ENCODE measurements at regions not wholly inside any gene's neighbourhood (a gene's known extent, or its start where the extent isn't known, plus 50 kb on each side); places are given as distances from the start of the nearest gene placed in this dataset.

DNA sequence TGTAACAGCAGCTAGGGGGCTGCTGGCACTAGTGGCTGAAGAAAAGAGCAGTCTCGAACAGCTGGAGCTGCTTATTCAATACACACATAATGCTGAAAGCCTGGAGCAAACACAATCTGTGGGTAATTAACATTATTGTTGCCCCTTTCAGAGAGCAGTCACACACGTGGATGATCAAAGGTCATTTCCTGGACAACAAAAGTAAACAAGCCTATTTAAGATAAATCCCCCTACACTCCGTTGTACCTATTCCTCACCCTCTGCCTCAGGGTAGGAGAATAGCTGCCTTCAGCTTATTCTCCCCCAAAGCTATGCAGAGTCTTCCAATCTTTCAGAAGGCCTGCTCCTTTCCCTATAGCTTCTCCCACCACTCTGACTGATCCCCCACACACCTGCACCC lies 803.9 kb downstream of the C4orf33 start:
- H3K27ac ChIP-seq (ENCODE audit: low read depth, low read length), result no peak overlapping the region
- no peaks in the 10 kb centered on the region for H3K27me3 ChIP-seq (ENCODE audit: control insufficient read depth, insufficient read depth, low read length)
- no peak for DNase-seq (ENCODE audit: low read depth in 4 of 6, low spot score in 6 of 6)
- no peaks in the 10 kb centered on the region for H3K36me3 ChIP-seq (ENCODE audit: control insufficient read depth, insufficient read depth, low read length)
- 35% methylated on average over 2 of the region's 3 CpGs for WGBS (ENCODE audit: insufficient coverage)
- H3K4me3 ChIP-seq (ENCODE audit: low read depth, low read length), result no peak overlapping the region
- H3K4me1 ChIP-seq (ENCODE audit: control insufficient read depth, insufficient read depth, low read length), result no peaks in the 10 kb centered on the region
- H3K9me3 ChIP-seq (ENCODE audit: control insufficient read depth, insufficient read depth, low read length), result no peaks in the 10 kb centered on the region

DNA sequence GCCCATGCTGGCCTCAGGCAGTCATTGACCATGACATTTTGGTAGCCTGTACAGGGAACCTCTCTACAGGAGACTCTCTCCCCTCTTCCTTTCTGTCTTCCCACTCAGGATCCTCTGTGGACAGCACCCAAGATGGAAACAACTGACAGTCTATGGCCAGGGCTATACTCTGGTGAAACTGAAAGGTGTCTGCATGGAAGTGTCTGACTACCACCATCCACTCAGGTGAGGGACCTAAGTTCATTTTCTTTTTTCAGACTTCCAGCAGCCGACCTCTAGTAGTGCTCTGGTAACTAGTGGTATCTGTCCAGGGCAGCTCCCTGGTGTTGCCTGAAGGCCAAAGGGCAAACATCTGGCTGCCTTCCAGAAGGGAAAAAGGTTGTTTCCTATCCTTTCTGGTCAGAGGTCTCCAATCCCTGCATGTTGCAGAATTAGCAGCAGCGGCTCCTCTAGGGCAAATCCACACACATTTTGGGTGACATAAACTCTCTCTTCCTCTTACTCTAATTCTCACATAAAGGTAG lies 804.5 kb downstream of the C4orf33 start:
- no peaks in the 10 kb centered on the region for H3K27me3 ChIP-seq (ENCODE audit: control insufficient read depth, insufficient read depth, low read length)
- no peaks in the 10 kb centered on the region for H3K9me3 ChIP-seq (ENCODE audit: control insufficient read depth, insufficient read depth, low read length)
- DNase-seq (ENCODE audit: low read depth in 4 of 6, low spot score in 6 of 6), result no peak
- no peaks in the 10 kb centered on the region for H3K4me1 ChIP-seq (ENCODE audit: control insufficient read depth, insufficient read depth, low read length)
- H3K27ac ChIP-seq (ENCODE audit: low read depth, low read length), result no peak overlapping the region
- H3K36me3 ChIP-seq (ENCODE audit: control insufficient read depth, insufficient read depth, low read length), result no peaks in the 10 kb centered on the region
- 90% methylated on average over 2 of the region's 2 CpGs for WGBS (ENCODE audit: insufficient coverage)
- no peak overlapping the region for H3K4me3 ChIP-seq (ENCODE audit: low read depth, low read length)

- DNase-seq (ENCODE audit: low read depth in 4 of 6, low spot score in 6 of 6), result no peak
- no peak overlapping the region for H3K27ac ChIP-seq (ENCODE audit: low read depth, low read length)
- H3K4me3 ChIP-seq (ENCODE audit: low read depth, low read length), result no peak overlapping the region
- H3K9me3 ChIP-seq (ENCODE audit: control insufficient read depth, insufficient read depth, low read length), result no peaks in the 10 kb centered on the region
- H3K36me3 ChIP-seq (ENCODE audit: control insufficient read depth, insufficient read depth, low read length), result no peaks in the 10 kb centered on the region
- no peaks in the 10 kb centered on the region for H3K27me3 ChIP-seq (ENCODE audit: control insufficient read depth, insufficient read depth, low read length)
- WGBS (ENCODE audit: insufficient coverage), result no CpG with 5 or more reads among the region's 1 CpG
- H3K4me1 ChIP-seq (ENCODE audit: control insufficient read depth, insufficient read depth, low read length), result no peaks in the 10 kb centered on the region
Observed at GRCh38 chr4:129901205-129901604, 805.3 kb downstream of the C4orf33 start.

GRCh38 chr4:129903861-129904260 lies 807.9 kb downstream of the C4orf33 start:
- Histone ChIP-seq H3K4me3 (ENCODE audit: low read depth, low read length) (no peak overlapping the region), H3K36me3 (ENCODE audit: control insufficient read depth, insufficient read depth, low read length) (no peaks in the 10 kb centered on the region), H3K27me3 (ENCODE audit: control insufficient read depth, insufficient read depth, low read length) (no peaks in the 10 kb centered on the region), H3K27ac (ENCODE audit: low read depth, low read length) (no peak overlapping the region), H3K9me3 (ENCODE audit: control insufficient read depth, insufficient read depth, low read length) (no peaks in the 10 kb centered on the region), H3K4me1 (ENCODE audit: control insufficient read depth, insufficient read depth, low read length) (no peaks in the 10 kb centered on the region)
- 98% methylated on average over 4 of the region's 8 CpGs for WGBS (ENCODE audit: insufficient coverage)
- DNase-seq (ENCODE audit: low read depth in 4 of 6, low spot score in 6 of 6), result no peak

GRCh38 chr4:129905256-129905655 lies 809.3 kb downstream of the C4orf33 start:
- no peak overlapping the region for H3K4me3 ChIP-seq (ENCODE audit: low read depth, low read length)
- no peak overlapping the region for H3K27ac ChIP-seq (ENCODE audit: low read depth, low read length)
- no peak for DNase-seq (ENCODE audit: low read depth in 4 of 6, low spot score in 6 of 6)
- H3K4me1 ChIP-seq (ENCODE audit: control insufficient read depth, insufficient read depth, low read length), result no peaks in the 10 kb centered on the region
- H3K9me3 ChIP-seq (ENCODE audit: control insufficient read depth, insufficient read depth, low read length), result no peaks in the 10 kb centered on the region
- WGBS (ENCODE audit: insufficient coverage), result 83% methylated on average over 1 of the region's 1 CpG
- H3K27me3 ChIP-seq (ENCODE audit: control insufficient read depth, insufficient read depth, low read length), result no peaks in the 10 kb centered on the region
- H3K36me3 ChIP-seq (ENCODE audit: control insufficient read depth, insufficient read depth, low read length), result no peaks in the 10 kb centered on the region

DNA sequence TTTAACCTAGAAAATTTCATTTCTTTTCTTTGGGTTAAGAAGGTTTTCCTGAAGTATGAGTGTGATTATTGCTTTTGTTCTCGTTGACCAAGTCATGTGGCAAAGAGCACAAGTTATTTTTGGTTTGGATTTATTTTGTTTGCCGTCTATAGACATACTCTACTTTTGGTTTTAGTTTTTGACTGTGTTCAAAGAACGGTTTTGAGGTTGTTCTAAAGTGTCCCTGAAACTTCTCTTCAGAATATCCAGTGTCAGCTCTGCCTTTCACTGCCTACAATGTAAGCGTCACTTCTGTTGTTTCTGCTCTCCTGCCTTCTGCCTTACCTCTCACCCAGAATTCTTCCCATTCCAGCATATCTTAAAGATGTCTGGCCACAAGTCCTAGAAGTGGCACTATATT lies 812.2 kb downstream of the C4orf33 start:
- Histone ChIP-seq H3K4me3 (ENCODE audit: low read depth, low read length) (no peak overlapping the region), H3K9me3 (ENCODE audit: control insufficient read depth, insufficient read depth, low read length) (no peaks in the 10 kb centered on the region), H3K27ac (ENCODE audit: low read depth, low read length) (no peak overlapping the region), H3K36me3 (ENCODE audit: control insufficient read depth, insufficient read depth, low read length) (no peaks in the 10 kb centered on the region), H3K27me3 (ENCODE audit: control insufficient read depth, insufficient read depth, low read length) (no peaks in the 10 kb centered on the region), H3K4me1 (ENCODE audit: control insufficient read depth, insufficient read depth, low read length) (no peaks in the 10 kb centered on the region)
- no peak for DNase-seq (ENCODE audit: low read depth in 4 of 6, low spot score in 6 of 6)
- WGBS (ENCODE audit: insufficient coverage), result 100% methylated on average over 1 of the region's 4 CpGs

DNA sequence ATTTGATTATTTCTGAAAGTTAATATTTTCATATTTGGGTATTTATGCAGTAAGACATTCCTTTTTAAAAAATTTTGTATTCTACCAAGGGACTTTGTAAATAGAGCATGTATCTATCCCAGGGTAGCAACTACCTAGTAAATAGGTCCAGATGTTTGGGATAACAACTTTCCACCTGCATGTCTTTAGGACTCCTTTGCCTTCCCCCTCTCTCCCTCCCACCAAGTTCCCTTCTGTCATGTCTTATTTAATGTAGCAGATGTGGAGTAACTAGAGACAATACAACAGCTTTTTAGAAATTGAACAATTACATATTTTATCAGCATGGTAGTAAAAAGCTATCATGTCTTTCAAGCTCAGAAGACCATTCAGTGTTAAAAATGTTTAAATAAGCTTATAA lies 821.0 kb downstream of the C4orf33 start:
- no peak overlapping the region for H3K4me3 ChIP-seq (ENCODE audit: low read depth, low read length)
- no peaks in the 10 kb centered on the region for H3K36me3 ChIP-seq (ENCODE audit: control insufficient read depth, insufficient read depth, low read length)
- no peaks in the 10 kb centered on the region for H3K4me1 ChIP-seq (ENCODE audit: control insufficient read depth, insufficient read depth, low read length)
- H3K9me3 ChIP-seq (ENCODE audit: control insufficient read depth, insufficient read depth, low read length), result no peaks in the 10 kb centered on the region
- no peaks in the 10 kb centered on the region for H3K27me3 ChIP-seq (ENCODE audit: control insufficient read depth, insufficient read depth, low read length)
- DNase-seq (ENCODE audit: low read depth in 4 of 6, low spot score in 6 of 6), result peak in 1 of 6 donors; percentile 63
- no peak overlapping the region for H3K27ac ChIP-seq (ENCODE audit: low read depth, low read length)

DNA sequence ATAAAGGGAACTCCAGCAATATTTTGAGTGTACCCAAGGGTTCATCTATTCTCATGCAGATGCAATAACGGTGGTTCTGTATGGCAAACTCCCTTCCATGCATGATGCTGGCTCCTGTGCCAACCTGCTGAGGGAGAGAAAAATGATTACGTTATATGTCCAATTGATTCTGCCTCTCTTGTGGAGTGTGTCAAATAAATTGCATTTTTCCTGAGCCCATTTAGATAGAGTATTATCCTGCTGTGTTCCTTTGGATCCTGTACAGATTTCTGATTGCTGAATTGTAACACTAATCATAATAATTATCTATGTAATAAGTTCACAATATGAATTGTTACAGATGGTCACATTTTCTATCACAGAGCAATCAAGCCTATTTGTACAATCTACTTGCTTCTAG lies 821.7 kb downstream of the C4orf33 start:
- H3K36me3 ChIP-seq (ENCODE audit: control insufficient read depth, insufficient read depth, low read length), result no peaks in the 10 kb centered on the region
- H3K9me3 ChIP-seq (ENCODE audit: control insufficient read depth, insufficient read depth, low read length), result no peaks in the 10 kb centered on the region
- no peak overlapping the region for H3K4me3 ChIP-seq (ENCODE audit: low read depth, low read length)
- no peaks in the 10 kb centered on the region for H3K4me1 ChIP-seq (ENCODE audit: control insufficient read depth, insufficient read depth, low read length)
- DNase-seq (ENCODE audit: low read depth in 4 of 6, low spot score in 6 of 6), result peak in 2 of 6 donors; percentile 23 to 88
- WGBS (ENCODE audit: insufficient coverage), result 17% methylated on average over 1 of the region's 2 CpGs
- no peak overlapping the region for H3K27ac ChIP-seq (ENCODE audit: low read depth, low read length)
- no peaks in the 10 kb centered on the region for H3K27me3 ChIP-seq (ENCODE audit: control insufficient read depth, insufficient read depth, low read length)

DNA sequence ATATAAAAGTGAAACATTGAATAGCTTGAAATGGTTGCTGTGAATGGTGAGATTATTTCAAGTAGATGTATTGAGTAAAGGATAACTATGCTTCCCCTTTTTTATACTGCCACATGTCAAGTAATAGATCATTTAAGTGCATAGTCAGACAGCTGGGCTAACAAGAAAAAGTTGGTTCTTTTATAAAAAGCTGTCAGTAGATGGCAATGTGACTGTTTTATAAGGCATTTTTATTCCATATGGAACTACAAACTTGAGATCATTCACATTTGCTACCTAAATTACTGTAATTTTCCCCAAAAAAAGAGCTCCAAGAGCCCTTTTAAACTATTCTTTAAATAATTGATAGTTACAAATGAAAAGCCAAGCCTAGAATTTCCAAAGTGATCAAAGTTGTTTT lies 831.0 kb downstream of the C4orf33 start:
- no peaks in the 10 kb centered on the region for H3K9me3 ChIP-seq (ENCODE audit: control insufficient read depth, insufficient read depth, low read length)
- peak in 2 of 6 donors; percentile 69 to 78 for DNase-seq (ENCODE audit: low read depth in 4 of 6, low spot score in 6 of 6)

DNA sequence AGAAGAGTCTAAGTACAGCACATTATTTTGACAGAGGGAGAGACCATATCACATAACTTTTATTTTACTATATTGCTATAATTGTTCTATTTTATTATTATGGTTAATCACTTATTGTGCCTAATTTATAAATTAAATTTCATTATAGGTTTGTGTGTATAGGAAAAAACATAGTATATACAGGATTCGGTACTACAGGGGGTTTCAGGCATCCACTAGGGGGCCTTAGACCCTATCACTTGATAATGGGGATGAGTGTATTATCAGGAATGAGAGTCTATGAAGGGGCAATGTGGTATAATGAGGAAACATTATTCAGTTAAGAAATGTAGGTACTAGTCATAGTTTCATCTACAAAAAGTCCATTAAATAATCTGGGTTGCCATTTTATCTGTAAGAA lies 833.1 kb downstream of the C4orf33 start:
- no peaks in the 10 kb centered on the region for H3K36me3 ChIP-seq (ENCODE audit: control insufficient read depth, insufficient read depth, low read length)
- no peaks in the 10 kb centered on the region for H3K9me3 ChIP-seq (ENCODE audit: control insufficient read depth, insufficient read depth, low read length)
- DNase-seq (ENCODE audit: low read depth in 4 of 6, low spot score in 6 of 6), result no peak
- no peak overlapping the region for H3K4me3 ChIP-seq (ENCODE audit: low read depth, low read length)
- no CpG with 5 or more reads among the region's 1 CpG for WGBS (ENCODE audit: insufficient coverage)
- H3K27me3 ChIP-seq (ENCODE audit: control insufficient read depth, insufficient read depth, low read length), result no peaks in the 10 kb centered on the region
- no peaks in the 10 kb centered on the region for H3K4me1 ChIP-seq (ENCODE audit: control insufficient read depth, insufficient read depth, low read length)
- no peak overlapping the region for H3K27ac ChIP-seq (ENCODE audit: low read depth, low read length)

More for the DNA sequence above, 831.0 kb downstream of the C4orf33 start:
- H3K4me1 ChIP-seq (ENCODE audit: control insufficient read depth, insufficient read depth, low read length), result no peaks in the 10 kb centered on the region
- no peaks in the 10 kb centered on the region for H3K36me3 ChIP-seq (ENCODE audit: control insufficient read depth, insufficient read depth, low read length)
- H3K27ac ChIP-seq (ENCODE audit: low read depth, low read length), result no peak overlapping the region
- no peaks in the 10 kb centered on the region for H3K27me3 ChIP-seq (ENCODE audit: control insufficient read depth, insufficient read depth, low read length)
- no peak overlapping the region for H3K4me3 ChIP-seq (ENCODE audit: low read depth, low read length)

Data from spinal cord (tissue), 9 donors.